Hematopoietic multipotent progenitor cell (in vitro differentiated cells): ENCODE measurements at regions not wholly inside any gene's neighbourhood (a gene's known extent, or its start where the extent isn't known, plus 50 kb on each side); places are given as distances from the start of the nearest gene placed in this dataset.
"Not testable (repeated sequence)": the region's sequence is repeated elsewhere in the genome, so short reads cannot be mapped to it uniquely, and the experiment has no call there.

ENCODE experiments used
- DNase-seq, 3 donors: peaks; one replicate each; pipeline ENCODE4 v3.0.0-alpha.2; 2011 to 2015; ENCODE audit warnings: low read depth in 2 of 3, low spot score in 2 of 3

- no peak for DNase-seq
These were observed 111.1 kb downstream of the KLF8 start for GRCh38 chrX:56343219-56343618.

GRCh38 chrX:56343664-56344063 lies 111.5 kb downstream of the KLF8 start:
- peak in 1 of 3 donors; percentile 7 for DNase-seq

DNA sequence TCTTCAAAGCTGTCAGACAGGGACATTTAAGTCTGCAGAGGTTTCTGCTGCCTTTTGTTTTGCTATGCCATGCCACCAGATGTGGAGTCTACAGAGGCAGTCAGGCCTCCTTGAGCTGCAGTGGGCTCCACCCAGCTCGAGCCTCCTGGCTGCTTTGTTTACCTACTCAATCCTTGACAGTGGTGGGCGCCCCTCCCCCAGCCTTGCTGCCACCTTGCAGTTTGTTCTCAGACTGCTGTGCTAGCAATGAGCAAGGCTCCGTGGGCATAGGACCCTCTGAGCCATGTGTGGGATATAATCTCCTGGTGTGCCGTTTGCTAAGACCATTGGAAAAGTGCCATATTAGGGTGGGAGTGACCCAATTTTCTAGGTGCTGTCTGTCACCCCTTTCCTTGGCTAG lies 126.0 kb downstream of the KLF8 start:
- not testable (repeated sequence) for DNase-seq

- not testable (repeated sequence) for DNase-seq
These were observed 133.0 kb downstream of the KLF8 start for GRCh38 chrX:56365171-56365570.

DNA sequence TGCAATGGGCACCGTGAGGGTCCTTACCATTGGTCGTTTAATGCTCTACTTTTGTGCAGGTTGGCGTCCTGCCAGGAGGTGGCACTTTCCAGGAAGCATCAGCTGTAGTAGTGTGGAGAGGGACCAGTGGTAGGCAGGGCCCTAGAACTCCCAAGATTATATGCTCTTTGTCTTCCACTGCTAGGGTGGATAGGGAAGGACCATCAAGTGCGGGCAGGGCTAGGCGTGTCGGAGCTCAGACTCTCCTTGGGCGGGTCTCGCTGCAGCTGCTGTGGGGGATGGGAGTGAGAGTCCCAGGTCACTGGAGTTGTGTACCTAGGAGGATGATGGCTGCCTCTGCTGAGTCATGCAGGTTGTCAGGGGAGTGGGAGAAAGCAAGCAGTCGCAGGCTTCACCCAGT lies 134.7 kb downstream of the KLF8 start:
- DNase-seq, result no peak

DNA sequence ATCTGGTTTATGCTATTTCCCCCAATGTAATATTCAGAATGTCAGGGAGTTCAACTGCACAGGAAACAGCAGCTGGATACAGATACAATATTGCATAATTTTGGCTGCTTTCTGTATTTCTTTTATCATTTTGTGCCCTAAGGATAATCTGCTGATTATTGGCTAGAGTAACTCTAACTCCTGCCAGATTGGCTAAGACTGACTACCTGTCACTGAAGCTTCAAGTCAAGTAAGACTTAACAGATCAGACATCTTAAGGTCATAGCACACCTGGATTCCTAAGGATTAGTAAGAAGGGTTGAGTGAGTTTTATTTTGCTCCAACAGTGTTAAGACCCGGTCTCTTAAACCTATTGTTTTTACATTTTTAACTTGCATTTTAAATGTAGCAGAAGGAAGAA lies 136.8 kb downstream of the KLF8 start:
- no peak for DNase-seq

- DNase-seq, result not testable (repeated sequence)
These were observed 148.0 kb downstream of the KLF8 start for GRCh38 chrX:56379984-56380780.

GRCh38 chrX:56382278-56382677 lies 150.1 kb downstream of the KLF8 start:
- DNase-seq, result no peak

GRCh38 chrX:56385336-56385735 lies 153.2 kb downstream of the KLF8 start:
- no peak for DNase-seq

GRCh38 chrX:56385960-56386359 lies 153.8 kb downstream of the KLF8 start:
- no peak for DNase-seq

DNA sequence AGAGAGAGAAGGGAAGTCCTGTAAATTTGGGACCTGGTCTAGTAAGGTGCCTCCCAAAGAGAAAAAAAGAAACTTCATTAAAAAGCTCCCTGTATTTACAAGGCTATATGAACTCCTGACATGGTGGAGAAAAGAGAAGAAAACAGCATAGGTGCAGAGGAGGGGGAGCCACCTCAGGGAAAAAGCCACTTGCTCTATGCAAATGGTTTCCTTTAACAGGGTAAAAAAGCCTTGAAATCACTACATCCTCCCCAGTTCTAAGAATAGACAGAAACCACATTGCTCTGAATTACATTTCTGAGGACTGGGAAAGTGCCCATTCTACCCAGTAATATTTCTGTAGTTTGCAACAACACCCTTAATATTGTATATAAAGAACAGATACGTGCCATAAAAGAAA lies 165.5 kb downstream of the KLF8 start:
- DNase-seq, result no peak

GRCh38 chrX:56402207-56402606 lies 161.2 kb upstream of the UBQLN2 start:
- DNase-seq, result no peak

- DNase-seq, result no peak
These were observed 133.8 kb upstream of the UBQLN2 start for GRCh38 chrX:56429581-56429980.

GRCh38 chrX:56451981-56452380 lies 111.4 kb upstream of the UBQLN2 start:
- not testable (repeated sequence) for DNase-seq

DNA sequence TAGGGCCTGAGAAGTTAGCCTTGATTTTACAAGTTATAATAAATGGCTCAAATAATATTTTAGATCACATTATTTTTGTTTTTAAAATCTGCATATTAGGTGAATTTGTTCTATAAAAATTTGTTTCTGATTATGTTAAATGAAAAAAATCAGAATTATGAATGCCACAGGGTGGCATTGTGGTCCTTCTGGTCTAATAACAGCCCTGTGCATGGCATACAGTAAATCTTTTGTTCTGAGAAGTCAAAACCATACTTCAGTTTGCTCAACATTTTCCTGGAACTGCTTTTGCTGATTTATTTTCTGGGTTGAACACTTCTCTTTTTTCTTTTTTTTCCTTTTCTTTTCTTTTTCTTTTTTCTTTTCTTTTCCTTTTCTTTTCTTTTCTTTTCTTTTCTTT lies 101.0 kb upstream of the UBQLN2 start:
- peak in 1 of 3 donors; percentile 42 for DNase-seq

DNA sequence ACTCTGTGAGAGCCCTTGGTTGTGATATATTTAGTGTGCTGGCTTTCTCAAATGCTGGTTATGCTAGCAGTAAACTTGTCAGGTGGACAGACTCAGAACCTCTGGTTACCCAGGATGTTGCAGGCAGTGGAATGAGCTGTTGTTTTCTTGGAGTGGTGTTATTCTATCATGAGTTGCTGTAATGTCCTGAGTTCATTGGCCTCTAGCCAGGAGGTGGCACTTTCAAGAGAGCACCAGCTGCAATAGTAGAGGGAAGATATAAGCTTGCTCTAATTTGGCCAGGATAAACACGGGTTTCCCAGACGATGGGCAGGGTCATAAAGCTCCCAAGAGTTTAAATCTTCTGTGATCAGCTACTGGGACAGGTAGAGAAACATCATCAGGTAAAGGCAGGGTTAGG lies 95.0 kb upstream of the UBQLN2 start:
- no peak for DNase-seq

DNA sequence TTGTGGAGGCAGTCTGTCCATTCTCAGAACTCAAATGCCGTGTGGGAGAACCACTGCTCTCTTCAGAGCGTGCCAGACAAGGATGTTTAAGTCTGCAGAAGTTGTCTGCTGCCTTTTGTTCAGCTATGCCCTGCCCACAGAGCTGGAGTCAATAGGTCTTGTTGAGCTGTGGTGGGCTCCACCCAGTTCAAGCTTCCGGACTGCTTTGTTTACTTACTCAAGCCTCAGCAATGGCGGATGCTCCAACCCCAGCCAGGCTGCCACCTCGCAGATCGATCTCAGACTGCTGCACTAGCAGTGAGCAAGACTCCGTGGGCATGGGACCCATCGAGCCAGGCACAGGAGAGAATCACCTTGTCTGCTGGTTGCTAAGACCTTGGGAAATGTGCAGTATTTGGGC lies 68.5 kb upstream of the UBQLN2 start:
- DNase-seq, result not testable (repeated sequence)

GRCh38 chrX:56498756-56499155 lies 64.7 kb upstream of the UBQLN2 start:
- no peak for DNase-seq

DNA sequence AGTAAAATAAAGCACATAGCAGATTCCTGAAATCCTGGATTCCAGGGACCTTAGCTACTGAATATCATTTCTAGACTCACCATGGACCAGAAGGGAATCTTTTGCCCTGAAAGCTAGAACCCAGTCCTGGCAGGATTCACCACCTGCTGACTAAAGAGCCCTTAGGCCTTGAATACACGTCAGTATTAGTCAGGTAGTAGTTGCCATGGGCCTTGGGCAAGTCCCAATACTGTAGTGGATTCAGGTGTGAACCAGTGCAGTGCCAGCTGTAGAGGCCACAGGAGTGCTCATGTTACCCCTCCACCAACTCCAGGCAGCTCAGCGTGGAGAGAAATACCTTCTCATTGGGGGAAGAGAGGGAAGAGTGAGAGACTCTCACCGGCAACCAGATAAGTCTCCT lies 64.1 kb upstream of the UBQLN2 start:
- DNase-seq, result no peak

GRCh38 chrX:56503941-56504673 lies 59.3 kb upstream of the UBQLN2 start:
- DNase-seq, result no peak

GRCh38 chrX:56505866-56506265 lies 57.6 kb upstream of the UBQLN2 start:
- no peak for DNase-seq
